Liver (tissue), 8 donors: ENCODE measurements at regions not wholly inside any gene's neighbourhood (a gene's known extent, or its start where the extent isn't known, plus 50 kb on each side); places are given as distances from the start of the nearest gene placed in this dataset.

Experiments
- DNase-seq: peaks from one replicate; pipeline ENCODE4 v3.0.0-alpha.2; 2017; ENCODE audit warnings: low spot score
- H3K27ac ChIP-seq, 2 donors: one replicate each; pipeline ENCODE4 v1.7.0; 2013; ENCODE audit warnings: inconsistent platforms in 2 of 2, low read length in 2 of 2, control low read depth in 1 of 2, low read depth in 1 of 2, mild to moderate bottlenecking in 1 of 2
- H3K27me3 ChIP-seq, 4 donors: one replicate each; pipeline versions ENCODE4 v1.6.1 to v1.7.0; 2013; ENCODE audit warnings: low read length in 3 of 4, inconsistent platforms in 1 of 4, mild to moderate bottlenecking in 1 of 4, moderate library complexity in 1 of 4; ENCODE audit not compliant: control insufficient read depth in 4 of 4, insufficient read depth in 4 of 4
- H3K36me3 ChIP-seq, 4 donors: one replicate each; pipeline versions ENCODE4 v1.6.1 to v1.7.0; 2013; ENCODE audit warnings: low read length in 3 of 4, mild to moderate bottlenecking in 3 of 4, low read depth in 1 of 4, moderate library complexity in 1 of 4; ENCODE audit not compliant: control insufficient read depth in 4 of 4, insufficient read depth in 3 of 4
- H3K4me1 ChIP-seq, 4 donors: one replicate each; pipeline versions ENCODE4 v1.6.1 to v1.7.0; 2013; ENCODE audit warnings: low read length in 3 of 4, mild to moderate bottlenecking in 3 of 4, moderate library complexity in 1 of 4; ENCODE audit not compliant: control insufficient read depth in 4 of 4, insufficient read depth in 4 of 4
- H3K4me3 ChIP-seq, 3 donors: one replicate each; pipeline versions ENCODE4 v1.6.1 to v1.7.0; 2013; ENCODE audit warnings: low read length in 3 of 3, control low read depth in 1 of 3, low read depth in 1 of 3, mild to moderate bottlenecking in 1 of 3
- H3K9ac ChIP-seq, 2 donors: one replicate each; pipeline ENCODE4 v1.7.0; 2013; ENCODE audit warnings: low read length in 2 of 2, mild to moderate bottlenecking in 2 of 2, moderate library complexity in 2 of 2, control low read depth in 1 of 2, low read depth in 1 of 2
- H3K9me3 ChIP-seq, 4 donors: one replicate each; pipeline versions ENCODE4 v1.6.1 to v1.7.0; 2013; ENCODE audit warnings: low read length in 3 of 4; ENCODE audit not compliant: control insufficient read depth in 4 of 4
- CTCF ChIP-seq: fragments of 150-350 bp; IDR thresholded peaks from 2 replicates; pipeline ENCODE4 v1.5.1; 2017; ENCODE audit warnings: improper control_type of control experiment, low read depth, low read length; ENCODE audit not compliant: missing input control
- EGR1 ChIP-seq, 2 donors: IDR thresholded peaks; 2 replicates each; pipeline ENCODE4 v1.6.1; 2016 to 2018; ENCODE audit warnings: antibody characterized with exemption in 2 of 2, low read depth in 2 of 2
- FOXA2 ChIP-seq: IDR thresholded peaks from 2 replicates; pipeline ENCODE4 v1.6.1; 2016; ENCODE audit warnings: antibody characterized with exemption
- GABPA ChIP-seq, 2 donors: IDR thresholded peaks in 1 of 2; conservative IDR thresholded peaks in 1 of 2; 2 replicates each; pipeline ENCODE4 v1.6.1; 2016; ENCODE audit warnings: antibody characterized with exemption in 2 of 2, mild to moderate bottlenecking in 1 of 2, moderate library complexity in 1 of 2
- HNF4A ChIP-seq, 2 donors: conservative IDR thresholded peaks; 2 replicates each; pipeline ENCODE4 v1.6.1; 2016; ENCODE audit warnings: antibody characterized with exemption in 2 of 2, mild to moderate bottlenecking in 2 of 2
- HNF4G ChIP-seq: IDR thresholded peaks from 2 replicates; pipeline ENCODE4 v1.6.1; 2016; ENCODE audit warnings: antibody characterized with exemption
- JUND ChIP-seq, 2 donors: IDR thresholded peaks; 2 replicates each; pipeline ENCODE4 v1.6.1; 2016; ENCODE audit warnings: antibody characterized with exemption in 2 of 2
- NR2F2 ChIP-seq: IDR thresholded peaks from 2 replicates; pipeline ENCODE4 v1.6.1; 2016; ENCODE audit warnings: antibody characterized with exemption
- RAD21 ChIP-seq, 2 donors: IDR thresholded peaks; 2 replicates each; pipeline ENCODE4 v1.6.1; 2016; ENCODE audit warnings: antibody characterized with exemption in 2 of 2, mild to moderate bottlenecking in 2 of 2
- REST ChIP-seq: IDR thresholded peaks from 2 replicates; pipeline ENCODE4 v1.6.1; 2016; ENCODE audit warnings: antibody characterized with exemption, mild to moderate bottlenecking
- RXRA ChIP-seq, 2 donors: IDR thresholded peaks; 2 replicates each; pipeline ENCODE4 v1.6.1; 2017 to 2018; ENCODE audit warnings: antibody characterized with exemption in 2 of 2, mild to moderate bottlenecking in 1 of 2
- SP1 ChIP-seq: IDR thresholded peaks from 2 replicates; pipeline ENCODE4 v1.6.1; 2018; ENCODE audit warnings: antibody characterized with exemption, mild to moderate bottlenecking
- TAF1 ChIP-seq: conservative IDR thresholded peaks from 2 replicates; pipeline ENCODE4 v1.6.1; 2016; ENCODE audit warnings: antibody characterized with exemption, mild to moderate bottlenecking
- YY1 ChIP-seq: IDR thresholded peaks from 2 replicates; pipeline ENCODE4 v1.6.1; 2016; ENCODE audit warnings: antibody characterized with exemption, mild to moderate bottlenecking
- ZBTB33 ChIP-seq: IDR thresholded peaks from 2 replicates; pipeline ENCODE4 v1.6.1; 2016; ENCODE audit warnings: antibody characterized with exemption
- WGBS: extraction: QIAGEN DNeasy Blood & Tissue Kit; methylation state at CpG from one replicate; pipeline ENCODE4 v1.1.7; 2013; 5-methylcytosine and 5-hydroxymethylcytosine counted together
- TF ChIP-seq, protein P1 (sequence below): IDR thresholded peaks from 2 replicates; pipeline ENCODE4 v1.6.1; 2016; ENCODE audit warnings: antibody characterized with exemption
- donor health status: healthy.
- donor health status: healthy.
- donor health status: healthy.
- donor health status: healthy.
- donor health status: healthy.

GRCh38 chr4:73315091-73315490 lies 56.5 kb upstream of the ANKRD17 start:
- no peak overlapping the region for H3K9ac ChIP-seq
- H3K36me3 ChIP-seq: no peaks in the 10 kb centered on the region
- TF ChIP-seq JUND (IDR thresholded peaks at IDR 0.05) (no peak), RAD21 (IDR thresholded peaks at IDR 0.05) (no peak), HNF4A (conservative IDR thresholded peaks at IDR 0.05) (no peak), YY1 (no peak), SP1 (no peak), NR2F2 (no peak), EGR1 (IDR thresholded peaks at IDR 0.05; ENCODE audit: low read depth in 2 of 2) (no peak), REST (no peak), GABPA (IDR thresholded peaks at IDR 0.05 in 1 of 2, conservative IDR thresholded peaks at IDR 0.05 in 1 of 2) (no peak), HNF4G (no peak), RXRA (IDR thresholded peaks at IDR 0.05) (no peak), TAF1 (no peak)
- TF ChIP-seq, protein P1, sequence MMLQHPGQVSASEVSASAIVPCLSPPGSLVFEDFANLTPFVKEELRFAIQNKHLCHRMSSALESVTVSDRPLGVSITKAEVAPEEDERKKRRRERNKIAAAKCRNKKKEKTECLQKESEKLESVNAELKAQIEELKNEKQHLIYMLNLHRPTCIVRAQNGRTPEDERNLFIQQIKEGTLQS: no peak
- no peak for DNase-seq
- no peak overlapping the region for H3K27ac ChIP-seq
- no peak overlapping the region for H3K4me3 ChIP-seq
- 52% methylated on average over 2 of the region's 2 CpGs for WGBS
- peaks cover 0 to under 1% (median 0%) of the 10 kb centered on the region in 4 donors for H3K9me3 ChIP-seq
- peaks cover 0 to 20% (median 2%) of the 10 kb centered on the region in 4 donors for H3K4me1 ChIP-seq
- no peaks in the 10 kb centered on the region for H3K27me3 ChIP-seq

DNA sequence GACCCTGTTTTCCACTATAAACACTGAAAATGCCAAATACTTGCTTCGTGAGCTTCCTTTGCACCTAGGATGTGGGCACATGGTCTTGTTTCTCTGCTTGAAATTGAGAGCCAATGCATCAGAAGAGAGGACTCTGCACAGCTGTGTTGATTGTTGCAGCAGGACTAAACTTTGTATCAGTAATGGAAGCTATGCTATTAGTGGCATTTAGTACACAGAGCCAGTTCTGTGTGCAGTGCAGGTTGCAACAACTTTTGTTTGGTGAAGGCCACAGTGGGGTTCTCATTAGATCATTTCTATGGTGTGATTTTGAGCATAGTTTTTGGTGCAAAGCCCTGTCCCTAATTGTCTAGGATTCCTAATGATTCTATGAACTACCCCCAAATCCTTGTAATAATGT lies 54.4 kb upstream of the ANKRD17 start:
- 84% methylated on average over 1 of the region's 1 CpG for WGBS
- Histone ChIP-seq H3K4me1 (peaks cover 0 to 23% (median 2%) of the 10 kb centered on the region in 4 donors), H3K36me3 (no peaks in the 10 kb centered on the region), H3K27me3 (no peaks in the 10 kb centered on the region), H3K4me3 (no peak overlapping the region), H3K9ac (no peak overlapping the region), H3K9me3 (peaks cover 0 to 2% (median 0%) of the 10 kb centered on the region in 4 donors), H3K27ac (no peak overlapping the region)
- TF ChIP-seq FOXA2: no peak
- no peak for TF ChIP-seq EGR1 (IDR thresholded peaks at IDR 0.05; ENCODE audit: low read depth in 2 of 2)
- no peak for TF ChIP-seq REST
- no peak for TF ChIP-seq GABPA (IDR thresholded peaks at IDR 0.05 in 1 of 2, conservative IDR thresholded peaks at IDR 0.05 in 1 of 2)
- TF ChIP-seq CTCF: no peak
- TF ChIP-seq HNF4A (conservative IDR thresholded peaks at IDR 0.05): no peak
- TF ChIP-seq HNF4G: no peak
- TF ChIP-seq, protein P1: no peak
- TF ChIP-seq ZBTB33: no peak
- no peak for TF ChIP-seq YY1
- DNase-seq: no peak
